Liver (tissue), 8 donors: ENCODE measurements at regions not wholly inside any gene's neighbourhood (a gene's known extent, or its start where the extent isn't known, plus 50 kb on each side); places are given as distances from the start of the nearest gene placed in this dataset.

Experiments used
- DNase-seq: peaks from one replicate; pipeline ENCODE4 v3.0.0-alpha.2; 2017; ENCODE audit warnings: low spot score
- H3K27ac ChIP-seq, 2 donors: one replicate each; pipeline ENCODE4 v1.7.0; 2013; ENCODE audit warnings: inconsistent platforms in 2 of 2, low read length in 2 of 2, control low read depth in 1 of 2, low read depth in 1 of 2, mild to moderate bottlenecking in 1 of 2
- H3K27me3 ChIP-seq, 4 donors: one replicate each; pipeline versions ENCODE4 v1.6.1 to v1.7.0; 2013; ENCODE audit warnings: low read length in 3 of 4, inconsistent platforms in 1 of 4, mild to moderate bottlenecking in 1 of 4, moderate library complexity in 1 of 4; ENCODE audit not compliant: control insufficient read depth in 4 of 4, insufficient read depth in 4 of 4
- H3K36me3 ChIP-seq, 4 donors: one replicate each; pipeline versions ENCODE4 v1.6.1 to v1.7.0; 2013; ENCODE audit warnings: low read length in 3 of 4, mild to moderate bottlenecking in 3 of 4, low read depth in 1 of 4, moderate library complexity in 1 of 4; ENCODE audit not compliant: control insufficient read depth in 4 of 4, insufficient read depth in 3 of 4
- H3K4me1 ChIP-seq, 4 donors: one replicate each; pipeline versions ENCODE4 v1.6.1 to v1.7.0; 2013; ENCODE audit warnings: low read length in 3 of 4, mild to moderate bottlenecking in 3 of 4, moderate library complexity in 1 of 4; ENCODE audit not compliant: control insufficient read depth in 4 of 4, insufficient read depth in 4 of 4
- H3K4me3 ChIP-seq, 3 donors: one replicate each; pipeline versions ENCODE4 v1.6.1 to v1.7.0; 2013; ENCODE audit warnings: low read length in 3 of 3, control low read depth in 1 of 3, low read depth in 1 of 3, mild to moderate bottlenecking in 1 of 3
- H3K9ac ChIP-seq, 2 donors: one replicate each; pipeline ENCODE4 v1.7.0; 2013; ENCODE audit warnings: low read length in 2 of 2, mild to moderate bottlenecking in 2 of 2, moderate library complexity in 2 of 2, control low read depth in 1 of 2, low read depth in 1 of 2
- H3K9me3 ChIP-seq, 4 donors: one replicate each; pipeline versions ENCODE4 v1.6.1 to v1.7.0; 2013; ENCODE audit warnings: low read length in 3 of 4; ENCODE audit not compliant: control insufficient read depth in 4 of 4
- ATF3 ChIP-seq: IDR thresholded peaks from 2 replicates; pipeline ENCODE4 v1.6.1; 2016; ENCODE audit warnings: antibody characterized with exemption
- CTCF ChIP-seq: fragments of 150-350 bp; IDR thresholded peaks from 2 replicates; pipeline ENCODE4 v1.5.1; 2017; ENCODE audit warnings: improper control_type of control experiment, low read depth, low read length; ENCODE audit not compliant: missing input control
- EGR1 ChIP-seq, 2 donors: IDR thresholded peaks; 2 replicates each; pipeline ENCODE4 v1.6.1; 2016 to 2018; ENCODE audit warnings: antibody characterized with exemption in 2 of 2, low read depth in 2 of 2
- FOXA1 ChIP-seq: IDR thresholded peaks from 2 replicates; pipeline ENCODE4 v1.6.1; 2016; ENCODE audit warnings: antibody characterized with exemption
- FOXA2 ChIP-seq: IDR thresholded peaks from 2 replicates; pipeline ENCODE4 v1.6.1; 2016; ENCODE audit warnings: antibody characterized with exemption
- GABPA ChIP-seq, 2 donors: IDR thresholded peaks in 1 of 2; conservative IDR thresholded peaks in 1 of 2; 2 replicates each; pipeline ENCODE4 v1.6.1; 2016; ENCODE audit warnings: antibody characterized with exemption in 2 of 2, mild to moderate bottlenecking in 1 of 2, moderate library complexity in 1 of 2
- HNF4A ChIP-seq, 2 donors: conservative IDR thresholded peaks; 2 replicates each; pipeline ENCODE4 v1.6.1; 2016; ENCODE audit warnings: antibody characterized with exemption in 2 of 2, mild to moderate bottlenecking in 2 of 2
- HNF4G ChIP-seq: IDR thresholded peaks from 2 replicates; pipeline ENCODE4 v1.6.1; 2016; ENCODE audit warnings: antibody characterized with exemption
- JUND ChIP-seq, 2 donors: IDR thresholded peaks; 2 replicates each; pipeline ENCODE4 v1.6.1; 2016; ENCODE audit warnings: antibody characterized with exemption in 2 of 2
- NR2F2 ChIP-seq: IDR thresholded peaks from 2 replicates; pipeline ENCODE4 v1.6.1; 2016; ENCODE audit warnings: antibody characterized with exemption
- RAD21 ChIP-seq, 2 donors: IDR thresholded peaks; 2 replicates each; pipeline ENCODE4 v1.6.1; 2016; ENCODE audit warnings: antibody characterized with exemption in 2 of 2, mild to moderate bottlenecking in 2 of 2
- RXRA ChIP-seq, 2 donors: IDR thresholded peaks; 2 replicates each; pipeline ENCODE4 v1.6.1; 2017 to 2018; ENCODE audit warnings: antibody characterized with exemption in 2 of 2, mild to moderate bottlenecking in 1 of 2
- SP1 ChIP-seq: IDR thresholded peaks from 2 replicates; pipeline ENCODE4 v1.6.1; 2018; ENCODE audit warnings: antibody characterized with exemption, mild to moderate bottlenecking
- TAF1 ChIP-seq: conservative IDR thresholded peaks from 2 replicates; pipeline ENCODE4 v1.6.1; 2016; ENCODE audit warnings: antibody characterized with exemption, mild to moderate bottlenecking
- YY1 ChIP-seq: IDR thresholded peaks from 2 replicates; pipeline ENCODE4 v1.6.1; 2016; ENCODE audit warnings: antibody characterized with exemption, mild to moderate bottlenecking
- whole genome bisulfite sequencing: extraction: QIAGEN DNeasy Blood & Tissue Kit; methylation state at CpG from one replicate; pipeline ENCODE4 v1.1.7; 2013; 5-methylcytosine and 5-hydroxymethylcytosine counted together
- TF ChIP-seq, protein P1 (sequence below): IDR thresholded peaks from 2 replicates; pipeline ENCODE4 v1.6.1; 2016; ENCODE audit warnings: antibody characterized with exemption, mild to moderate bottlenecking
- TF ChIP-seq, protein P2 (sequence below): IDR thresholded peaks from 2 replicates; pipeline ENCODE4 v1.6.1; 2016; ENCODE audit warnings: antibody characterized with exemption
- TF ChIP-seq, protein P3 (sequence below): IDR thresholded peaks from 2 replicates; pipeline ENCODE4 v1.6.1; 2016; ENCODE audit warnings: antibody characterized with exemption
- donor health status: healthy.
- donor health status: healthy.
- donor health status: healthy.
- donor health status: healthy.
- donor health status: healthy.

GRCh38 chr7:121623130-121623872 lies 227.2 kb upstream of the FAM3C start:
- H3K4me1 ChIP-seq, result no peaks in the 10 kb centered on the region
- H3K27ac ChIP-seq, result no peak overlapping the region
- H3K27me3 ChIP-seq, result no peaks in the 10 kb centered on the region
- TF ChIP-seq YY1 (no peak), EGR1 (IDR thresholded peaks at IDR 0.05; ENCODE audit: low read depth in 2 of 2) (no peak), CTCF (no peak), FOXA1 (no peak), RAD21 (IDR thresholded peaks at IDR 0.05) (no peak), TAF1 (no peak), JUND (IDR thresholded peaks at IDR 0.05) (no peak), RXRA (IDR thresholded peaks at IDR 0.05) (no peak), HNF4A (conservative IDR thresholded peaks at IDR 0.05) (no peak), FOXA2 (no peak), NR2F2 (no peak), ATF3 (no peak), GABPA (IDR thresholded peaks at IDR 0.05 in 1 of 2, conservative IDR thresholded peaks at IDR 0.05 in 1 of 2) (no peak), HNF4G (no peak), SP1 (no peak)
- TF ChIP-seq, protein P1, sequence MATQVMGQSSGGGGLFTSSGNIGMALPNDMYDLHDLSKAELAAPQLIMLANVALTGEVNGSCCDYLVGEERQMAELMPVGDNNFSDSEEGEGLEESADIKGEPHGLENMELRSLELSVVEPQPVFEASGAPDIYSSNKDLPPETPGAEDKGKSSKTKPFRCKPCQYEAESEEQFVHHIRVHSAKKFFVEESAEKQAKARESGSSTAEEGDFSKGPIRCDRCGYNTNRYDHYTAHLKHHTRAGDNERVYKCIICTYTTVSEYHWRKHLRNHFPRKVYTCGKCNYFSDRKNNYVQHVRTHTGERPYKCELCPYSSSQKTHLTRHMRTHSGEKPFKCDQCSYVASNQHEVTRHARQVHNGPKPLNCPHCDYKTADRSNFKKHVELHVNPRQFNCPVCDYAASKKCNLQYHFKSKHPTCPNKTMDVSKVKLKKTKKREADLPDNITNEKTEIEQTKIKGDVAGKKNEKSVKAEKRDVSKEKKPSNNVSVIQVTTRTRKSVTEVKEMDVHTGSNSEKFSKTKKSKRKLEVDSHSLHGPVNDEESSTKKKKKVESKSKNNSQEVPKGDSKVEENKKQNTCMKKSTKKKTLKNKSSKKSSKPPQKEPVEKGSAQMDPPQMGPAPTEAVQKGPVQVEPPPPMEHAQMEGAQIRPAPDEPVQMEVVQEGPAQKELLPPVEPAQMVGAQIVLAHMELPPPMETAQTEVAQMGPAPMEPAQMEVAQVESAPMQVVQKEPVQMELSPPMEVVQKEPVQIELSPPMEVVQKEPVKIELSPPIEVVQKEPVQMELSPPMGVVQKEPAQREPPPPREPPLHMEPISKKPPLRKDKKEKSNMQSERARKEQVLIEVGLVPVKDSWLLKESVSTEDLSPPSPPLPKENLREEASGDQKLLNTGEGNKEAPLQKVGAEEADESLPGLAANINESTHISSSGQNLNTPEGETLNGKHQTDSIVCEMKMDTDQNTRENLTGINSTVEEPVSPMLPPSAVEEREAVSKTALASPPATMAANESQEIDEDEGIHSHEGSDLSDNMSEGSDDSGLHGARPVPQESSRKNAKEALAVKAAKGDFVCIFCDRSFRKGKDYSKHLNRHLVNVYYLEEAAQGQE, result no peak
- TF ChIP-seq, protein P2, sequence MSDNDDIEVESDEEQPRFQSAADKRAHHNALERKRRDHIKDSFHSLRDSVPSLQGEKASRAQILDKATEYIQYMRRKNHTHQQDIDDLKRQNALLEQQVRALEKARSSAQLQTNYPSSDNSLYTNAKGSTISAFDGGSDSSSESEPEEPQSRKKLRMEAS, result no peak
- TF ChIP-seq, protein P3, sequence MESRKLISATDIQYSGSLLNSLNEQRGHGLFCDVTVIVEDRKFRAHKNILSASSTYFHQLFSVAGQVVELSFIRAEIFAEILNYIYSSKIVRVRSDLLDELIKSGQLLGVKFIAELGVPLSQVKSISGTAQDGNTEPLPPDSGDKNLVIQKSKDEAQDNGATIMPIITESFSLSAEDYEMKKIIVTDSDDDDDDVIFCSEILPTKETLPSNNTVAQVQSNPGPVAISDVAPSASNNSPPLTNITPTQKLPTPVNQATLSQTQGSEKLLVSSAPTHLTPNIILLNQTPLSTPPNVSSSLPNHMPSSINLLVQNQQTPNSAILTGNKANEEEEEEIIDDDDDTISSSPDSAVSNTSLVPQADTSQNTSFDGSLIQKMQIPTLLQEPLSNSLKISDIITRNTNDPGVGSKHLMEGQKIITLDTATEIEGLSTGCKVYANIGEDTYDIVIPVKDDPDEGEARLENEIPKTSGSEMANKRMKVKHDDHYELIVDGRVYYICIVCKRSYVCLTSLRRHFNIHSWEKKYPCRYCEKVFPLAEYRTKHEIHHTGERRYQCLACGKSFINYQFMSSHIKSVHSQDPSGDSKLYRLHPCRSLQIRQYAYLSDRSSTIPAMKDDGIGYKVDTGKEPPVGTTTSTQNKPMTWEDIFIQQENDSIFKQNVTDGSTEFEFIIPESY, result no peak
- no peak overlapping the region for H3K4me3 ChIP-seq
- H3K9me3 ChIP-seq, result no peaks in the 10 kb centered on the region
- no peaks in the 10 kb centered on the region for H3K36me3 ChIP-seq
- no peak for DNase-seq
- no peak overlapping the region for H3K9ac ChIP-seq
- WGBS, result 69% methylated on average over 6 of the region's 6 CpGs
